ENCODE measurements at regions not wholly inside any gene's neighbourhood (a gene's known extent, or its start where the extent isn't known, plus 50 kb on each side); places are given as distances from the start of the nearest gene placed in this dataset.
"Not testable (repeated sequence)": the region's sequence is repeated elsewhere in the genome, so short reads cannot be mapped to it uniquely, and the experiment has no call there.

DNA sequence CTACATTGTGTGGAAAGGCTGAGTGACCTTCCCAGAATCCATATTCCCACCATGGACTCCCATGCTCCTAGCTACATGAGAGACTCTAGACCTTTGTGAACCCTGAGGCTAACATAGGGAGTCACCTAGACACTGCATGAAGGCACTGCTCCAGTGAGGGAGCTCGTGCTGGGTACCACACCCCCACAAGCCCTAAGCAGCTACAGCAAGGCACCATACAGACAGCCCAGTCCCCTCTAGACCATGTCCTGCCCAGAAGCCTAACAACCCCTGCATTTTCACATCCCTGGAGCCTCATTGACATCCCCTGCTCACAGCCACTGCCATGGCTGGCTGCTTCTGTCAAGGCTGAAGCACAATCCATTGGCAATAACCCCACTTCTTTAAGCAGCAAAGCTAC lies 176.5 kb upstream of the CTNND2 start:
- TF ChIP-seq CTCF (IDR thresholded peaks at IDR 0.05; ENCODE audit: control extremely low read depth, extremely low read depth) = no peak
- H3K4me3 ChIP-seq = no peak overlapping the region
- H3K9me3 ChIP-seq (ENCODE audit: control insufficient read depth in 4 of 4, insufficient read depth in 3 of 4, low read length in 3 of 4) = peaks cover 0 to 9% (median 0%) of the 10 kb centered on the region in 4 donors
- no peak overlapping the region for H3K27ac ChIP-seq (ENCODE audit: low read depth in 1 of 2, low read length in 1 of 2)
- no peaks in the 10 kb centered on the region for H3K36me3 ChIP-seq (ENCODE audit: control insufficient read depth in 4 of 4, insufficient read depth in 4 of 4, low read length in 4 of 4)
- no peaks in the 10 kb centered on the region for H3K27me3 ChIP-seq (ENCODE audit: control insufficient read depth in 3 of 3, insufficient read depth in 3 of 3, low read length in 2 of 3)
- WGBS, 2 donors = 53 to 94% methylated on average over 1 of the region's 1 CpG
- no peaks in the 10 kb centered on the region for H3K4me1 ChIP-seq (ENCODE audit: control insufficient read depth in 5 of 5, insufficient read depth in 5 of 5, low read length in 5 of 5)
- no peak for DNase-seq
- no peak overlapping the region for H3K9ac ChIP-seq (ENCODE audit: insufficient read depth in 1 of 2, low read length in 2 of 2)
- ATAC-seq (ENCODE audit: insufficient read depth, low FRiP score) = no peak

DNA sequence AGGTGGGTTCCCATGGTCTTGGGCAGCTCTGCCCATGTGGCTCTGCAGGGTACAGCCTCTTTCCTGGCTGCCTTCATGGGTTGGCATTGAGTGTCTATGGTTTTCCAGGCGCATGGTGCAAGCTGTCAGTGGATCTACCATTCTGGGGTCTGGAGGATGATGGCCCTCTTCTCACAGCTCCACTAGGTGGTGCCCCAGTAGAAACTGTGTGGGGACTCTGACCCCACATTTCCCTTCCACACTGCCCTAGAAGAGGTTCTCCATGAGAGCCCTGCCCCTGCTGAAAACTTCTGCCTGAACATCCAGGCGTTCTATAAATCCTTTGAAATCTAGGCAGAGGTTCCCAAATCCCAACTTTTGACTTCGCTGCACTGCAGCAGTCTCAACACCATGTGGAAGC lies 174.0 kb upstream of the CTNND2 start:
- H3K36me3 ChIP-seq (ENCODE audit: control insufficient read depth in 4 of 4, insufficient read depth in 4 of 4, low read length in 4 of 4); DNase-seq; ATAC-seq (ENCODE audit: insufficient read depth, low FRiP score); H3K27me3 ChIP-seq (ENCODE audit: control insufficient read depth in 3 of 3, insufficient read depth in 3 of 3, low read length in 2 of 3); H3K9me3 ChIP-seq (ENCODE audit: control insufficient read depth in 4 of 4, insufficient read depth in 3 of 4, low read length in 3 of 4); H3K4me1 ChIP-seq (ENCODE audit: control insufficient read depth in 5 of 5, insufficient read depth in 5 of 5, low read length in 5 of 5); H3K27ac ChIP-seq (ENCODE audit: low read depth in 1 of 2, low read length in 1 of 2); H3K9ac ChIP-seq (ENCODE audit: insufficient read depth in 1 of 2, low read length in 2 of 2); H3K4me3 ChIP-seq: not testable (repeated sequence)
- 87 to 89% methylated on average over 3 of the region's 3 CpGs for WGBS, 2 donors

DNA sequence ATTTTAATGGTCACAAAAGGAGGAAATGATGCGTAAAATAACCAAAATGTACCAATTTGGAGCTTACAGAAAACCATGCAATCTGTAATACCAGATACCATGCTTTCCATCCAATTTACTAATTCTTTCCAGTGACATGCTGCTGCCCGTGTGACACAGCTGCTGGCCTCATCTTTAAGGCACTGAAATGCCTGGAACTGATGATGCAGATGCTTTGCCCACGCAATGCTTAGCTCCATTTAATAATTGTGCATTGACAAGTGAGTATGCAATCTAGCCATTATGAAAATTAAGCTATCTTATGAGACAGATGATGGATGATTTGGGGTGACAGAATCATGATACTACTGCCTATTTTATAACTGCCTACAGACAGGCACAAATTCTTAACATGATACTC lies 169.2 kb upstream of the CTNND2 start:
- Histone ChIP-seq H3K36me3 (ENCODE audit: control insufficient read depth in 4 of 4, insufficient read depth in 4 of 4, low read length in 4 of 4) (no peaks in the 10 kb centered on the region), H3K9me3 (ENCODE audit: control insufficient read depth in 4 of 4, insufficient read depth in 3 of 4, low read length in 3 of 4) (peaks cover 0 to 2% (median 0%) of the 10 kb centered on the region in 4 donors), H3K4me1 (ENCODE audit: control insufficient read depth in 5 of 5, insufficient read depth in 5 of 5, low read length in 5 of 5) (no peaks in the 10 kb centered on the region), H3K9ac (ENCODE audit: insufficient read depth in 1 of 2, low read length in 2 of 2) (no peak overlapping the region), H3K4me3 (no peak overlapping the region), H3K27ac (ENCODE audit: low read depth in 1 of 2, low read length in 1 of 2) (no peak overlapping the region), H3K27me3 (ENCODE audit: control insufficient read depth in 3 of 3, insufficient read depth in 3 of 3, low read length in 2 of 3) (no peaks in the 10 kb centered on the region)
- DNase-seq = no peak
- no peak for ATAC-seq (ENCODE audit: insufficient read depth, low FRiP score)
- 52 to 53% methylated on average over 3 of the region's 3 CpGs for WGBS, 2 donors
- no peak for TF ChIP-seq CTCF (IDR thresholded peaks at IDR 0.05; ENCODE audit: control extremely low read depth, extremely low read depth)

DNA sequence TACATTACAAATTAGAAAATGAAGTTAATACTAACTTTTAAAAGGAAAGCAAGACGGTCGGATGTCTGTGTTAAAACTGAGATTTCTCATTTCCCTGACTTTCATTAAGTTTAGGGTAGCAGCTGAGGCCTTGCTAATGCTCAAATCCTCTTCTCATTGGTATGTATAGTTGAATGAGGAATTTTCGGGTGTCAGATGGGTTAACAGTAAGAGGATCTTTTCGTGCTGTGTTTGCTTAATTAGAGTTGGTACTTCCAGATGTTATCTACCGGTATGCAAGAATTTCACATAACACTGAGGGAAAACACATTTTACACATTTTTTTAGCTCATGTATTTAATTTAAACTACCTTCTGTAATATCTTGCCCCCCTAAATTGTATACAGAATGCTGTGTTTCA lies 168.2 kb upstream of the CTNND2 start:
- no peak for TF ChIP-seq CTCF (IDR thresholded peaks at IDR 0.05; ENCODE audit: control extremely low read depth, extremely low read depth)

More for the DNA sequence above, 168.2 kb upstream of the CTNND2 start:
- no peaks in the 10 kb centered on the region for H3K4me1 ChIP-seq (ENCODE audit: control insufficient read depth in 5 of 5, insufficient read depth in 5 of 5, low read length in 5 of 5)
- H3K27ac ChIP-seq (ENCODE audit: low read depth in 1 of 2, low read length in 1 of 2) = no peak overlapping the region
- 57 to 59% methylated on average over 5 of the region's 5 CpGs for WGBS, 2 donors
- H3K36me3 ChIP-seq (ENCODE audit: control insufficient read depth in 4 of 4, insufficient read depth in 4 of 4, low read length in 4 of 4) = no peaks in the 10 kb centered on the region
- DNase-seq (no peak), ATAC-seq (ENCODE audit: insufficient read depth, low FRiP score) (no peak)
- H3K9ac ChIP-seq (ENCODE audit: insufficient read depth in 1 of 2, low read length in 2 of 2) = peak overlapping the region in 1 of 2 donors; percentile 4
- no peaks in the 10 kb centered on the region for H3K27me3 ChIP-seq (ENCODE audit: control insufficient read depth in 3 of 3, insufficient read depth in 3 of 3, low read length in 2 of 3)
- no peak overlapping the region for H3K4me3 ChIP-seq
- H3K9me3 ChIP-seq (ENCODE audit: control insufficient read depth in 4 of 4, insufficient read depth in 3 of 4, low read length in 3 of 4) = peaks cover 0 to 2% (median 0%) of the 10 kb centered on the region in 4 donors

All from lung (tissue), 11 donors.